ENCODE measurements at regions not wholly inside any gene's neighbourhood (a gene's known extent, or its start where the extent isn't known, plus 50 kb on each side); places are given as distances from the start of the nearest gene placed in this dataset.

DNA sequence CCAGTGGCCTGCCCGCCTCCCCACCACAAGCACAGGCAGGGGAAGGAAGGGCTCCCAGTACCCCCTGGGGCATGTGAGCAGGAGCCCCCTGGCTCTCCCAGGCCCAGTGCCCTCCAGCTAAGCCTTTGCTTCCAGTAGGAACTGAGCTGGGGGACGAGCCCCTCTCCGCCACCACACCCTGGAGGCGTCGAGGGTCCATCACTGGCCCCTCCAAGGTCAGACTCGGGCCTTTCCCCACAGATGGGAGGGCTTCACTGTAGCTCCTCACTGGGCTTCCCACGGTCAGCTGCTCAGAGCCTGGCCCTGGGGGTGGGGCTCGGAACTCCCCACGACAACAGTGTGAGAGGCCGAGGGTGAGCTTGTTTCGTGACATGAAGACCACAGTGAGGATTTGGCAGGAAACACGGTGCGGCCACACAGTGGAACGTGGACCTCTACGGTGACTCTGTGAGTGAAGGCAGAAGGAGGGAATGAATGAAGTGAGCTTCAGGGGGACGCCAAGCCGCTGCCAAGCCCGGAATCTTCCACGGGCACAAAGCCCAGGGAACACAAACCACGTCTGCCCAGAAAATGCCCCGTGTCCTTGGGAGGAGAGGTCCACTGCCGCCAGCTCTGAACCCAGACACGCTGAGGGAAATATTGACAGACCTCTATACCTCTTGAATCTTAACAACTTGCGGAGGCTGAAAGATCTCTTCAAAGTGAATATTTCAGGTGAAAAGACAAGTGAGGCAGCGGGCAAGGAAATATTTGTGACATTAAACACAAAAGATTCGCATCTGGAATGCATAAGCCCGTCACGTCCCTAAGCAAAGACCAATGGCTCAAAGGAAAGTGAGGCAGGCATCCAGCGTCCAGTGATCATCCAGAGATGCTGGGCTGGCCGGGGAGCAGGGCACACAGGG lies 144.8 kb upstream of the GPC1 start:
- no peak for TF ChIP-seq EZH2 (IDR thresholded peaks at IDR 0.05; ENCODE audit: insufficient read depth, low read length)
- no peak for TF ChIP-seq CTCF (IDR thresholded peaks at IDR 0.05; ENCODE audit: insufficient read depth, low read depth, low read length)

All from astrocyte (in vitro differentiated cells and primary cell).